ENCODE measurements at regions not wholly inside any gene's neighbourhood (a gene's known extent, or its start where the extent isn't known, plus 50 kb on each side); places are given as distances from the start of the nearest gene placed in this dataset.

- ATAC-seq = no peak
- TF ChIP-seq CSRNP3 (CRISPR knock-in tag; IDR thresholded peaks at IDR 0.05) (no peak), ISL1 (CRISPR knock-in tag; IDR thresholded peaks at IDR 0.05) (no peak), ZNF565 (CRISPR knock-in tag; conservative IDR thresholded peaks at IDR 0.05; ENCODE audit: low read depth) (no peak), PATZ1 (CRISPR knock-in tag; IDR thresholded peaks at IDR 0.05; ENCODE audit: borderline replicate concordance) (no peak), ARNTL (CRISPR knock-in tag; IDR thresholded peaks at IDR 0.05; ENCODE audit: borderline replicate concordance, low read depth) (no peak), SNAI2 (CRISPR knock-in tag; IDR thresholded peaks at IDR 0.05) (no peak), TCF4 (CRISPR knock-in tag; IDR thresholded peaks at IDR 0.05; ENCODE audit: borderline replicate concordance) (no peak), POU6F1 (CRISPR knock-in tag; IDR thresholded peaks at IDR 0.05; ENCODE audit: borderline replicate concordance, low read depth) (no peak), BACH2 (CRISPR knock-in tag; IDR thresholded peaks at IDR 0.05; ENCODE audit: borderline replicate concordance) (no peak), CREB5 (CRISPR knock-in tag; IDR thresholded peaks at IDR 0.05; ENCODE audit: low read depth) (no peak)
Measured at GRCh38 chr13:62964522-62964921, 1548.9 kb upstream of the PCDH20 start.

DNA sequence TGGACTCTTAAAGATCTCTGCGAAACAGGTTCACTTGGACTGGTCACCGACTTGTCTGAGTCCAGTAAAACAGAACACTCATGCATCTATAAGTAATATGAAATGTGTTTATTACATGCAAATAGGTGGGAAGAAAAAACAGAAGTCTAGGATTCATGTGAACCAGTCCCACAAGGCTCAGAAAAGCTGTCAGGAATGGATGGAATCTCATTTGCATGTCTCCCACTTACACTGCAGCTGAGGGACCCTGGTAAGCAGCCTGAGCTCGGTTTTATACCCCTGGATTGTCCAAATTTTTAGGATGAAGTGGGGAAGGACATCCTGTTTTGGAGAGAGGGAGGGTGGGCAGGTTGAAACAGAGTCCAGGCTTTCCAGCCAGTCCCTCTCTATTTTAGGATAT, 1545.1 kb upstream of the PCDH20 start:
- TF ChIP-seq ISL1 (CRISPR knock-in tag; IDR thresholded peaks at IDR 0.05) (no peak), CREB5 (CRISPR knock-in tag; IDR thresholded peaks at IDR 0.05; ENCODE audit: low read depth) (no peak), ZNF8 (CRISPR knock-in tag; IDR thresholded peaks at IDR 0.05) (no peak), CSDC2 (CRISPR knock-in tag; IDR thresholded peaks at IDR 0.05) (no peak), ZC3H10 (CRISPR knock-in tag; IDR thresholded peaks at IDR 0.05) (no peak), OSR1 (CRISPR knock-in tag; IDR thresholded peaks at IDR 0.05) (no peak), ZFP30 (CRISPR knock-in tag; IDR thresholded peaks at IDR 0.05) (no peak), PATZ1 (CRISPR knock-in tag; IDR thresholded peaks at IDR 0.05; ENCODE audit: borderline replicate concordance) (no peak), GLIS3 (CRISPR knock-in tag; IDR thresholded peaks at IDR 0.05) (no peak), CSRNP3 (CRISPR knock-in tag; IDR thresholded peaks at IDR 0.05) (no peak), ESRRG (CRISPR knock-in tag; IDR thresholded peaks at IDR 0.05) (no peak), BACH2 (CRISPR knock-in tag; IDR thresholded peaks at IDR 0.05; ENCODE audit: borderline replicate concordance) (no peak), ZNF70 (CRISPR knock-in tag; IDR thresholded peaks at IDR 0.05) (no peak), ARNTL (CRISPR knock-in tag; IDR thresholded peaks at IDR 0.05; ENCODE audit: borderline replicate concordance, low read depth) (no peak), SNAI2 (CRISPR knock-in tag; IDR thresholded peaks at IDR 0.05) (no peak), PPARA (CRISPR knock-in tag; IDR thresholded peaks at IDR 0.05; ENCODE audit: borderline replicate concordance) (no peak)
- TF ChIP-seq, protein P1, sequence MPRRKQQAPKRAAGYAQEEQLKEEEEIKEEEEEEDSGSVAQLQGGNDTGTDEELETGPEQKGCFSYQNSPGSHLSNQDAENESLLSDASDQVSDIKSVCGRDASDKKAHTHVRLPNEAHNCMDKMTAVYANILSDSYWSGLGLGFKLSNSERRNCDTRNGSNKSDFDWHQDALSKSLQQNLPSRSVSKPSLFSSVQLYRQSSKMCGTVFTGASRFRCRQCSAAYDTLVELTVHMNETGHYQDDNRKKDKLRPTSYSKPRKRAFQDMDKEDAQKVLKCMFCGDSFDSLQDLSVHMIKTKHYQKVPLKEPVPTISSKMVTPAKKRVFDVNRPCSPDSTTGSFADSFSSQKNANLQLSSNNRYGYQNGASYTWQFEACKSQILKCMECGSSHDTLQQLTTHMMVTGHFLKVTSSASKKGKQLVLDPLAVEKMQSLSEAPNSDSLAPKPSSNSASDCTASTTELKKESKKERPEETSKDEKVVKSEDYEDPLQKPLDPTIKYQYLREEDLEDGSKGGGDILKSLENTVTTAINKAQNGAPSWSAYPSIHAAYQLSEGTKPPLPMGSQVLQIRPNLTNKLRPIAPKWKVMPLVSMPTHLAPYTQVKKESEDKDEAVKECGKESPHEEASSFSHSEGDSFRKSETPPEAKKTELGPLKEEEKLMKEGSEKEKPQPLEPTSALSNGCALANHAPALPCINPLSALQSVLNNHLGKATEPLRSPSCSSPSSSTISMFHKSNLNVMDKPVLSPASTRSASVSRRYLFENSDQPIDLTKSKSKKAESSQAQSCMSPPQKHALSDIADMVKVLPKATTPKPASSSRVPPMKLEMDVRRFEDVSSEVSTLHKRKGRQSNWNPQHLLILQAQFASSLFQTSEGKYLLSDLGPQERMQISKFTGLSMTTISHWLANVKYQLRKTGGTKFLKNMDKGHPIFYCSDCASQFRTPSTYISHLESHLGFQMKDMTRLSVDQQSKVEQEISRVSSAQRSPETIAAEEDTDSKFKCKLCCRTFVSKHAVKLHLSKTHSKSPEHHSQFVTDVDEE (CRISPR knock-in tag; IDR thresholded peaks at IDR 0.05) = no peak
- ATAC-seq = no peak
